GM18909 (cell line): ENCODE measurements at regions not wholly inside any gene's neighbourhood (a gene's known extent, or its start where the extent isn't known, plus 50 kb on each side); places are given as distances from the start of the nearest gene placed in this dataset.

ENCODE experiments used
- ATAC-seq: cut with Tn5 transposase; IDR thresholded peaks from one replicate; pipeline ENCODE4 v1.9.1; 2021; ENCODE audit warnings: mild to moderate bottlenecking; ENCODE audit not compliant: unreplicated experiment, poor library complexity

GRCh38 chr22:49163960-49164690, 663.5 kb downstream of the BRD1 start:
- no peak for ATAC-seq

- ATAC-seq = no peak
Measured at GRCh38 chr22:49163258-49163959, 664.3 kb downstream of the BRD1 start.

DNA sequence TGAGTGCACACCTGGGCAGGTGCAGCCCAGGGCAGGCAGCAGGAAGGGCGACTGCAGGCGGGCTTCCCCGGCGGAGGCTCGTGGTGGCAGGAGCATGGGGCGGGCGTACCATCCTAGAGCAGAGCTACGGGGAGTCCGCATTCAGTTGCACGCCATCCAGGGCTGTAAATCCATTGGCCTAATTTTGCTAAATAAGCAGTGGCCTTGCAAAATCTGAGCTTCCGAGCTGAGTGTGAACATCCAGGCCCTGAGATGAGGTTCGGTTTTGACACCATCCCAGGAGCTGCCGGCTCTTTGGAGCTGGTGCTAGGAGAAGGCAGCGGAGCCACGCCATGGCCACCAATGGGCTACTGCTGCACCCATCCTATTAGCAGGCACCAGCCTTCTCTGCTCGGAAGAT, 664.8 kb downstream of the BRD1 start:
- no peak for ATAC-seq

- ATAC-seq = no peak
Measured at GRCh38 chr22:49161002-49161850, 666.4 kb downstream of the BRD1 start.

- ATAC-seq = no peak
Measured at GRCh38 chr22:49160261-49161001, 667.2 kb downstream of the BRD1 start.

DNA sequence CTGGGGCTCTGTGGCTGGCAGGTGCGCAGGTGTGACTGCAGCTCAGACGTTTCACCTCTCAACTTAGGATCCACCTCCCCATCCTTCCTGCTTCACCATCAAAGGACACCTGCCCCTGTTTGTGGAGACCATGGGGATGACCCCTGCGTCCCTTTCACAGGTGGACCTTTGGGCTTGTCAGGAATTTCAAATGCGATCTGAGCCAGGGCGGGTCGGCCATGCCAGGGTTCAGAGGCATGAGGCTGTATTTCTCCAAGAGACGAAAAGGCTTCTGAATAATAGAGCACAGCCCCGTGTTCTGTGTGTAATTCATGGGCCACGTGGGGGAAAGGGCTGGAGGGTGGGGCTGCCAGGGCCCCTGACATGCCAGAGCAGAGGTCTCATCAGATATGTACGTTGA, 668.0 kb downstream of the BRD1 start:
- ATAC-seq = no peak

DNA sequence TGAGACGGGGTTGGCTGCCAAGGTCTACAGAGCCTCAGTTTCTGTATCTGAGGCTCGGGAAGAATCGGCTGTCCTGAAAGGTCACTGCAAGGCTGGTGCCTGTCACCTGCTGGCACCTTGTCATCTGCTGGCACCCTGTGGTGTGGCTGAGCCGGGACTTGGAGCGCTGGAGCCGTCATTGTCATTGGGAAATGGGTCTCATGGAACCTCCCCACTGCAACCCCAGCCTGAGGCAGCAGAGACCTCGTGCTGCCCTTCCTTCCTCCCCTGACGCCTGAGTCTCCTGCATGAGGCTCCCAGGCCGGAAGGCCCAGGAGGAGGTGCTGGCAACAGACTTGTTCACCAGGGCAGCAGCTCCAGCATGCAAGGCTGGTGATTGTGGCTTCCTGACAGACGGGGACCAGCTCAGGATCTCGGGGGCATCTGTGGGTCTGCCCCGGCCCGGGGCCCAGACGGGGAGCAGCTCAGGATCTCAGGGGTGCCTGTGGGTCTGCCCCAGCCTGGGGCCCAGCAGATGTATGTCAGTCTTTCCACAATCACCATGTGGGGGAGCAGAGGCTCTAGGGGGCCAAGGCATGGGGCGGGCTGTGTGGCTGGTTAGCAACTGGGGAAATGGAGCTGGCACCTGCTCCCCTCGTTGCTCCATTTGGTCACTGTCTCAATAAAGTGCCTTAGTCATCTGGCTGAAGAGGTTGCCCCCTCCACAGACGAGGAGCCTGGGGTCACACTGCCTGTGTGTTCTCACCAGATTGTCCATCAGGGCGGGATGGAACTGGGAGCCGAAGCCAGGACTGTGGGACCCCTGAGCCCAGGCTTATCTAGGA, 668.7 kb downstream of the BRD1 start:
- ATAC-seq = no peak

DNA sequence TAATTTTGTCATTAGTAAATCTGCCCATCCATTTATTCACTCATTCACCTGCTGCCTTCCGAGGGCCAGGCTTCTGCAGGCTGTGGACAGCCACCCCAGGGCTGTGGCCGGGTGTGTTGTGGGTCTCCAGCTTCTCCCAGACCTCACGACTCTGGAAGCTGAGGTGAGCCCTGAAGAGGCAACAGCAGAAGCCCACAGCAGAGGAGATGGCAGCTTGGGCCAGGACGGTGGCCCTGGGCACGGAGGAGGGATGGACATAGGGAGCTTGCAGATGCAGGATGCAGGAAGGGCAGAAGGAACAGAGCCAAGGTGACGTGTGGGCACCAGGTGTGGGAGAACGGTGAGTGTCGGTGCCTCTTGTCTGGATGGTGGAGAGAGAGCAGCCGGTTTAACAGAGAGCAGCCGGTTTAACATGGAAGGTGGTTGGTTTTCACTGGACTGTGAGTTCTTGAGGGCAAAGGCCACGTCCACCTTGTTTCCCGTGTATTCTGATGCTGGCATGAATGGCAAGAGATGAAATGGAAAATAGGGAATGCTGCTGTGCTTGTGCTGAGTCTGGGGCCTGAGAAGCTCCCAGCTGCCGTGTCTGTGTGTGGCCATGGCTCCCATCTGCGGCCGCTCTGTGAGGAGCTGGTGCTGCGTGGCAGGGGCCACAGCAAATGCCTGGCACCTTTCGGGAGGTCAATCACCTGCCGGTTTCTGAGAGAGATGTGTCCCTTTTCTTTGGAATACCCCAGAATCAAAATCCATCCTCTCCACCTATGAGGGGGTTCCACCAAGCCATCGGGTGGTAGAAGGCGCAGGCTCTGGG, 669.9 kb downstream of the BRD1 start:
- no peak for ATAC-seq

DNA sequence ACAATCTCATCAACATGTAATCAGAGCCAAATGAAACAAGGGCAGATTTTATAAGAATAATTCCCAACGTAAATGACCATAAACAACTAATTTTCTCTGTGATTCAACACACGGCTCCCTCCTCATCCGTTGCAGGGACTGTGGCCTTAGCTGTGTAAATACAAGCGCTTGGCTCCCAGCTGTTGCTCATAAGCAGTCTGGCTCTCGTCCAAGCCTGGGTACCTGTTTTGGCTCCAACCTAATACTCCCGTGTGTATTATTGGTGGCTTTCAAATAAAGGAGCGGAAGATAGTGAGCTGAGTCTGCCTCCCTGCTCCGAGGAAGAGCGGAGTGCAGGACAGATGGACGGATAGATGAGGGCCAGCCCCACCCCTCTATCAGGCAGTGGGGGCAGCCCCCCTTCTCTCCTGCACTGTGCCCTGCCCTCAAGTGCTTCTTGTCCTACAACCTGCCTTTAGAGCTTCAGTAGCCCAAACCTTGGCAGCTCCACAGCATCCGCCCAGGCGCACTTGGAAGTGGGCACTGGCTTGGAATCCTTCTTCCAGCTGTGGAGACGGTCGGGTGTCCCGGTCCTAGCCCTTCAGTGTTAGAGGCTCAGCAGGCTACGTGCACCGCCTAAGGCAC, 670.9 kb downstream of the BRD1 start:
- ATAC-seq = no peak

GRCh38 chr22:49155770-49156580, 671.7 kb downstream of the BRD1 start:
- no peak for ATAC-seq

GRCh38 chr22:49155039-49155769, 672.5 kb downstream of the BRD1 start:
- ATAC-seq = no peak

GRCh38 chr22:49154433-49154832, 673.2 kb downstream of the BRD1 start:
- ATAC-seq = no peak

DNA sequence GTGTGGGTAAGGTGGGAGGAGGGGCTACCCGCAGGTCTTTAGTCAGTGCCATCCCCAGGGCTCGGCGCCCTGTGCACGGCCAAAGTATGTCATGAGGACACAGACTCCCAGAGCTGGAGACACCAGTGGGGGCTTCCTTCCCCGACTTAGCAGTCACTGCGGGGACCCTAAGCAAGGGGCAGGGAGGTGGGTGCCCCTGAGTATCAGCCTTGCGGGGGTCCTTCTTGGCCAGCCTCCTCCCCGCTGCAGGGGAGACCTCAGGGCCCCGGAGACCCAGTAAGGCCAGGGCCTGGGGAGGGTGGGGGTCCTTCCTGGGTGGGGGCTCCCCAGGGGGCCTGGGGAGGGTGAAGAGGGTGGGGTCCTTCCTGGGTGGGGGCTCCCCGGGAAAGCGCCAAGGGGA, 673.8 kb downstream of the BRD1 start:
- no peak for ATAC-seq

- no peak for ATAC-seq
Measured at GRCh38 chr22:49152939-49153770, 674.5 kb downstream of the BRD1 start.

DNA sequence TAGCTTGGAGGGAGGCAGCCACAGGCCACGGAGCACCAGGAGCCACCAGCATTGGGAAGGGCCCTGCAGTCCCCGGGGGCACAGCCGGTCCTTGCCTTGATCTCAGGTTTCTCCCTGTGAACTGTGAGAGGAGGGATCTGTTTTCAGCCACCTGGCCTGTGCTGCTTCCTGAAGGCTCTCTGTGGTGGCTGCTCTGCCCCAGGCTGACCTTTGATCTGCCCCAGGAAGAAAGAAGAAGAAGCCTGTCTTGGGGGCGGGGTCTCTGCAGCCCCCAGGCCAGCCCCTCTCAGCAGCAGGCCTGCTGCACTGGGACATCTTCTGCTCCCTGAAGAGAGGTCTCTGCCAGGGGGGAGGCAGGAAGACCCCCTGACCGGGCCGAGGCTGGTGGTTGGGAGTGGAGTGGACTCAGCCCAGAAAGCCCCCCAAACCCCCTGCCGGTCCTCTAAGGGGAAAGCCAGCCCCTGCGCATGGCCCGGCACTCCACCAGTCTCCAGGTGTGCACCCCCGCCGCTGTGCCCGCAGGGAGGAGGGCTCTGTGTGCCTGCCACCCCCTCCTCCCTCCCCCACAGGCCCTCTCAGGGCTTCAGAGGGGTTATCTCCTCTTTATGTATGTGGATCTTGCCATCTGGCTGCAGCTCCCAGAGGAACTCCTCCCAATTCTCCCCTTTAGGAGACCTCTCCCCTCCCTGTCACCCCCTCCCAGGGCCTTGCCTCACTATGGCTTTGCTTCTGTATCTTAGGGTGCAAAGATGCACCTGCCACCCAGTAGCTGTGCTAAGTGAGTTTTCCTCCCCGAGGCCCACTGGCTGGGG, 675.3 kb downstream of the BRD1 start:
- no peak for ATAC-seq
